A673 (cell line): ENCODE measurements at regions not wholly inside any gene's neighbourhood (a gene's known extent, or its start where the extent isn't known, plus 50 kb on each side); places are given as distances from the start of the nearest gene placed in this dataset.

Experiments
- BruUV-seq: library from RNA; stranded (reverse); fragments of 400-500 nt; replicated peaks from 2 replicates; lab custom pipeline; 2021; lab: Mats Ljungman, UMichigan
- CTCF ChIA-PET: fragments of 300-600 bp; sonication (Branson Sonifier 250); formaldehyde crosslinking; loops from one replicate; lab custom pipeline; 2022; ENCODE audit warnings: antibody characterized with exemption; lab: Charles Lee
- POLR2A ChIA-PET: fragments of 300-600 bp; sonication (Branson Sonifier 250); formaldehyde crosslinking; loops from one replicate; lab custom pipeline; 2022; ENCODE audit warnings: antibody characterized with exemption; ENCODE audit not compliant: low non-redundant PET; lab: Charles Lee
- DNase-seq: peaks from one replicate; pipeline ENCODE4 v3.0.0-alpha.2; 2015; ENCODE audit warnings: low spot score
- H3K27ac ChIP-seq: fragments of 200-600 bp; sonication (generic); 2 replicates; pipeline ENCODE4 v1.5.1; 2016; ENCODE audit warnings: mixed run types, low read depth, mild to moderate bottlenecking, mixed read lengths, antibody characterized with exemption, low read length; ENCODE audit not compliant: poor library complexity, severe bottlenecking
- H3K27me3 ChIP-seq: fragments of 200-600 bp; sonication (generic); replicated peaks from 2 replicates; pipeline ENCODE4 v1.6.1; 2017; ENCODE audit warnings: mixed run types, low read depth, mild to moderate bottlenecking, mixed read lengths, antibody characterized with exemption, low read length; ENCODE audit not compliant: insufficient read depth, poor library complexity
- H3K36me3 ChIP-seq: fragments of 200-600 bp; sonication (generic); 2 replicates; pipeline ENCODE4 v1.6.1; 2016; ENCODE audit warnings: mixed run types, mild to moderate bottlenecking, mixed read lengths, antibody characterized with exemption, low read length; ENCODE audit not compliant: insufficient read depth, poor library complexity, severe bottlenecking
- H3K4me1 ChIP-seq: fragments of 200-600 bp; sonication (generic); 2 replicates; pipeline ENCODE4 v1.6.1; 2017; ENCODE audit warnings: mixed run types, mild to moderate bottlenecking, mixed read lengths, antibody characterized with exemption, low read length; ENCODE audit not compliant: insufficient read depth, poor library complexity, severe bottlenecking
- H3K4me3 ChIP-seq: fragments of 200-600 bp; sonication (generic); 2 replicates; pipeline ENCODE4 v1.5.1; 2016; ENCODE audit warnings: low read depth, mixed run types, mild to moderate bottlenecking, mixed read lengths, low read length; ENCODE audit not compliant: poor library complexity, severe bottlenecking
- H3K9me3 ChIP-seq: fragments of 200-600 bp; sonication (generic); 2 replicates; pipeline ENCODE4 v1.6.1; 2016; ENCODE audit warnings: mixed run types, low read depth, mild to moderate bottlenecking, mixed read lengths, antibody characterized with exemption, low read length; ENCODE audit not compliant: poor library complexity, severe bottlenecking
- EZH2 ChIP-seq: fragments of 200-600 bp; sonication (generic); IDR thresholded peaks from 2 replicates; pipeline ENCODE4 v1.6.1; 2017; ENCODE audit warnings: borderline replicate concordance, low read depth, mild to moderate bottlenecking, mixed read lengths, antibody characterized with exemption, low read length; ENCODE audit not compliant: poor library complexity, severe bottlenecking
- intact Hi-C: fragments of 100-400 bp; cut with micrococcal nuclease; formaldehyde crosslinking; loops from one replicate; pipeline ENCODE4 v1.10.0; 2022; ENCODE audit not compliant: unreplicated experiment
- TF ChIP-seq, protein P1 (sequence below): fragments of 300-800, 200-600 bp; sonication (generic); conservative IDR thresholded peaks from 2 replicates; pipeline ENCODE4 v1.5.1; 2017; ENCODE audit warnings: low read depth, mild to moderate bottlenecking, antibody characterized with exemption, low read length, moderate library complexity, mixed read lengths

DNA sequence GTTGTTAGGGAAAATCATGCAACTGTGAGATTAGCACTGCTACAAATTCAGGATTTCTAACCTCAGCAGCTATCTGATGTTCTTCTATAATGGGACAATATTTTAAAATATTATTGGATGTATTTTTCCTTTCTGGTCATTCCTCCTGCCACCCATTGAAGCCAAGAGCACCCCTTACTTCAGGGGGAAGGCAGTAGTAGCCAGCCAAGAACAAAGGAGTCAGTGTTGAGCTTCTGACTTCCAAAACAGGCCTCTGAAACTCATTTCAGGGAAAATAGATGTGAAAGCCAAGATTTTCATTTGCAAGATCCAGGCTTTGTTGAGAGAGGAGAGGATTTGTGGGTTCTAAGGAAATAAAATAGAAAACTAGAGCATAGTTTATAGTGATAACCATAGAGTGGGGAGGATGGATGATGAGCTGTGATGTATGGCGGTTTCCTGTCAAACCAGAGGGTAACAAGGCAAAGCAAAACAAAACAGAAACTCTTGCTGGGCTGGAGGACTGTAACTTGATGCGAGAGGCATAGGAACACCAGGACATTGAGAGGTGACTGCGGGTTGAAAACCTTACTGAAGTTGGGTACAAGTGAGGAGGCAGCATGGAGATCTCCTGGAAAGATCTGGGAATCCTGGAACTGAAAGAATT is 173.7 kb upstream of the LEF1 start:
- ChIA-PET POLR2A (no interaction called here), CTCF (no interaction called here)
- intact Hi-C loops = no loop called here
- no peaks in the 10 kb centered on the region for H3K36me3 ChIP-seq
- no peaks in the 10 kb centered on the region for H3K27me3 ChIP-seq
- no peaks in the 10 kb centered on the region for H3K9me3 ChIP-seq
- H3K4me3 ChIP-seq = no peak overlapping the region
- BruUV-seq = no TSS peak
- no peak for TF ChIP-seq EZH2
- TF ChIP-seq, protein P1, sequence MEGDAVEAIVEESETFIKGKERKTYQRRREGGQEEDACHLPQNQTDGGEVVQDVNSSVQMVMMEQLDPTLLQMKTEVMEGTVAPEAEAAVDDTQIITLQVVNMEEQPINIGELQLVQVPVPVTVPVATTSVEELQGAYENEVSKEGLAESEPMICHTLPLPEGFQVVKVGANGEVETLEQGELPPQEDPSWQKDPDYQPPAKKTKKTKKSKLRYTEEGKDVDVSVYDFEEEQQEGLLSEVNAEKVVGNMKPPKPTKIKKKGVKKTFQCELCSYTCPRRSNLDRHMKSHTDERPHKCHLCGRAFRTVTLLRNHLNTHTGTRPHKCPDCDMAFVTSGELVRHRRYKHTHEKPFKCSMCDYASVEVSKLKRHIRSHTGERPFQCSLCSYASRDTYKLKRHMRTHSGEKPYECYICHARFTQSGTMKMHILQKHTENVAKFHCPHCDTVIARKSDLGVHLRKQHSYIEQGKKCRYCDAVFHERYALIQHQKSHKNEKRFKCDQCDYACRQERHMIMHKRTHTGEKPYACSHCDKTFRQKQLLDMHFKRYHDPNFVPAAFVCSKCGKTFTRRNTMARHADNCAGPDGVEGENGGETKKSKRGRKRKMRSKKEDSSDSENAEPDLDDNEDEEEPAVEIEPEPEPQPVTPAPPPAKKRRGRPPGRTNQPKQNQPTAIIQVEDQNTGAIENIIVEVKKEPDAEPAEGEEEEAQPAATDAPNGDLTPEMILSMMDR = no peak
- DNase-seq = no peak
- H3K4me1 ChIP-seq = no peaks in the 10 kb centered on the region
- no peak overlapping the region for H3K27ac ChIP-seq

GRCh38 chr4:108337923-108338322 is 169.2 kb upstream of the LEF1 start:
- BruUV-seq = no TSS peak
- H3K9me3 ChIP-seq = no peaks in the 10 kb centered on the region
- H3K27ac ChIP-seq = no peak overlapping the region
- no peak for TF ChIP-seq EZH2
- TF ChIP-seq, protein P1 = no peak
- no peak overlapping the region for H3K4me3 ChIP-seq
- CTCF ChIA-PET = no interaction called here
- DNase-seq = no peak
- no peaks in the 10 kb centered on the region for H3K4me1 ChIP-seq
- no peaks in the 10 kb centered on the region for H3K36me3 ChIP-seq
- intact Hi-C loops = no loop called here
- H3K27me3 ChIP-seq = peaks cover 3% of the 10 kb centered on the region
- POLR2A ChIA-PET = no interaction called here

GRCh38 chr4:108336076-108336475 is 167.3 kb upstream of the LEF1 start:
- Histone ChIP-seq H3K36me3 (no peaks in the 10 kb centered on the region), H3K4me3 (no peak overlapping the region), H3K4me1 (no peaks in the 10 kb centered on the region), H3K9me3 (no peaks in the 10 kb centered on the region), H3K27me3 (peaks cover 3% of the 10 kb centered on the region), H3K27ac (no peak overlapping the region)
- intact Hi-C loops = no loop called here
- ChIA-PET CTCF (no interaction called here), POLR2A (no interaction called here)
- no peak for DNase-seq
- no peak for TF ChIP-seq EZH2
- TF ChIP-seq, protein P1 = no peak
- no TSS peak for BruUV-seq
